Heart right ventricle (tissue), 16 donors: ENCODE measurements at regions not wholly inside any gene's neighbourhood (a gene's known extent, or its start where the extent isn't known, plus 50 kb on each side); places are given as distances from the start of the nearest gene placed in this dataset.

Experiments used
- ATAC-seq, 8 donors: fragments of 200-7000 bp; cut with Tn5 transposase; one replicate each; pipeline ENCODE4 v1.9.1; 2020; ENCODE audit warnings: mild to moderate bottlenecking in 8 of 8, moderate library complexity in 8 of 8, moderate number of reproducible peaks in 1 of 8
- DNase-seq, 2 donors: peaks; one replicate each; pipeline ENCODE4 v3.0.0-alpha.2; 2020
- H3K27ac ChIP-seq, 10 donors: fragments of 200-600 bp; sonication (generic) in 2 of 10; one replicate each; pipeline versions ENCODE4 v1.5.0 to v1.8.0; 2020 to 2022; ENCODE audit warnings: mild to moderate bottlenecking in 3 of 10
- H3K27me3 ChIP-seq, 7 donors: fragments of 200-600 bp; one replicate each; pipeline ENCODE4 v1.8.0; 2021 to 2022; ENCODE audit warnings: mild to moderate bottlenecking in 2 of 7
- H3K36me3 ChIP-seq, 9 donors: fragments of 200-600 bp; sonication (generic) in 1 of 9; one replicate each; pipeline versions ENCODE4 v1.5.0 to v1.8.0; 2020 to 2022; ENCODE audit warnings: mild to moderate bottlenecking in 2 of 9
- H3K4me1 ChIP-seq, 9 donors: fragments of 200-600 bp; sonication (generic) in 1 of 9; one replicate each; pipeline versions ENCODE4 v1.5.0 to v1.8.0; 2020 to 2022; ENCODE audit warnings: mild to moderate bottlenecking in 4 of 9
- H3K4me3 ChIP-seq, 10 donors: fragments of 200-600 bp; sonication (generic) in 2 of 10; one replicate each; pipeline versions ENCODE4 v1.5.0 to v1.8.0; 2020 to 2022; ENCODE audit warnings: mild to moderate bottlenecking in 7 of 10, moderate library complexity in 2 of 10
- H3K9me3 ChIP-seq, 11 donors: fragments of 200-600 bp in 10 of 11; sonication (generic) in 2 of 11; one replicate each; pipeline versions ENCODE4 v1.5.0 to v1.8.0; 2013 to 2022; ENCODE audit warnings: mild to moderate bottlenecking in 2 of 11, control low read depth in 1 of 11, moderate library complexity in 1 of 11
- CTCF ChIP-seq, 9 donors: fragments of 200-600 bp; sonication (generic) in 2 of 9; IDR thresholded peaks; one replicate each; pipeline versions ENCODE4 v1.5.0 to v1.8.0; 2021 to 2022; ENCODE audit warnings: antibody characterized with exemption in 9 of 9, mild to moderate bottlenecking in 5 of 9, moderate library complexity in 1 of 9
- WGBS, 2 donors: extraction: QIAGEN DNeasy Blood & Tissue Kit; methylation state at CpG; one replicate each; pipeline ENCODE4 v1.1.7; 2013; ENCODE audit warnings: inconsistent platforms in 1 of 2; 5-methylcytosine and 5-hydroxymethylcytosine counted together
- intact Hi-C, 10 donors: fragments of 100-400 bp; cut with DNase I; formaldehyde crosslinking; loops; one replicate each; pipeline versions ENCODE4 v1.11.1 to v1.14.2; 2022
- donor health status: Arrhythmogenic right ventricular cardiomyopathy.
- donor health status: ischemic (EF 13 %, LVEDD 7.1; RV severe dilation, severe dysfunction).
- donor health status: healthy with polysubstance abuse.
- donor health status: DM: no; HTN: yes; CAD: no.
- donor health status: DM: no; HTN: no; CAD: no.
- donor health status: ischemic (EF 25% LVEDD 6.9; RV normal size, moderate dysfunction).
- donor health status: ischemic (EF 25% LVEDD 5.7; RV mildly dilated, moderate dysfunction).
- donor health status: healthy.
- donor health status: DM: yes; HTN: yes; CAD: no.
- donor health status: Ischemic cardiomyopathy.
- donor health status: ischemic (EF 35%, LVEDD 5.7; RV mildly dilated, moderate dysfunction).
- donor health status: nonischemic (EF 11% LVEDD 7.7; RV severe dilation, severe dysfunction).
- donor health status: DM: yes; HTN: yes; CAD: no.
- donor health status: PGD.
- donor health status: ischemic (EF 29% LVEDD 5.4; RV normal size, mild dysfunction).
- donor health status: nonischemic (EF 23%, LVEDD 6.1; RV moderate dilation, normal function).

- intact Hi-C loops = no loop called here
- 96% methylated on average over 7 of the region's 7 CpGs for WGBS, 2 donors
- Histone ChIP-seq H3K9me3 (peaks cover 0 to 3% (median 0%) of the 10 kb centered on the region in 11 donors), H3K27ac (no peak overlapping the region), H3K4me1 (no peaks in the 10 kb centered on the region), H3K4me3 (no peak overlapping the region), H3K36me3 (no peaks in the 10 kb centered on the region), H3K27me3 (peaks cover 0 to 3% (median 0%) of the 10 kb centered on the region in 7 donors)
- no peak for ATAC-seq
- no peak for TF ChIP-seq CTCF (IDR thresholded peaks at IDR 0.05)
- DNase-seq = no peak
These were observed 402.6 kb upstream of the SULF2 start for GRCh38 chr20:48187851-48188250.

GRCh38 chr20:48186915-48187314 is 401.6 kb upstream of the SULF2 start:
- ATAC-seq (peak in 3 of 8 donors; percentile 30 to 48 (median 37)), DNase-seq (no peak)
- WGBS, 2 donors = 47 to 49% methylated on average over 7 of the region's 7 CpGs
- Histone ChIP-seq H3K4me3 (no peak overlapping the region), H3K27ac (no peak overlapping the region), H3K9me3 (peaks cover 0 to 3% (median 0%) of the 10 kb centered on the region in 11 donors), H3K36me3 (no peaks in the 10 kb centered on the region), H3K27me3 (peaks cover 0 to 3% (median 0%) of the 10 kb centered on the region in 7 donors), H3K4me1 (no peaks in the 10 kb centered on the region)
- no peak for TF ChIP-seq CTCF (IDR thresholded peaks at IDR 0.05)
- intact Hi-C loops = no loop called here

GRCh38 chr20:48186447-48186846 is 401.2 kb upstream of the SULF2 start:
- Histone ChIP-seq H3K36me3 (no peaks in the 10 kb centered on the region), H3K4me1 (no peaks in the 10 kb centered on the region), H3K27me3 (peaks cover 0 to 3% (median 0%) of the 10 kb centered on the region in 7 donors), H3K9me3 (peaks cover 0 to 3% (median 0%) of the 10 kb centered on the region in 11 donors), H3K4me3 (no peak overlapping the region), H3K27ac (no peak overlapping the region)
- ATAC-seq (no peak), DNase-seq (no peak)
- TF ChIP-seq CTCF (IDR thresholded peaks at IDR 0.05) = no peak
- intact Hi-C loops = no loop called here
- 78 to 87% methylated on average over 2 of the region's 2 CpGs for WGBS, 2 donors

- DNase-seq (no peak), ATAC-seq (no peak)
- Histone ChIP-seq H3K27ac (no peak overlapping the region), H3K27me3 (no peaks in the 10 kb centered on the region), H3K4me3 (no peak overlapping the region), H3K4me1 (no peaks in the 10 kb centered on the region), H3K36me3 (no peaks in the 10 kb centered on the region), H3K9me3 (peaks cover 0 to 8% (median 0%) of the 10 kb centered on the region in 11 donors)
- TF ChIP-seq CTCF (IDR thresholded peaks at IDR 0.05) = no peak
- WGBS, 2 donors = 82 to 97% methylated on average over 1 of the region's 1 CpG
- intact Hi-C loops = no loop called here
These were observed 398.9 kb upstream of the SULF2 start for GRCh38 chr20:48184229-48184628.
